GM12878 (cell line): ENCODE measurements at regions not wholly inside any gene's neighbourhood (a gene's known extent, or its start where the extent isn't known, plus 50 kb on each side); places are given as distances from the start of the nearest gene placed in this dataset.

ENCODE experiments used
- ATAC-seq: fragments of 200-7000 bp; cut with Tn5 transposase; 3 replicates; pipeline ENCODE4 v1.9.1; 2020; ENCODE audit warnings: mild to moderate bottlenecking, moderate library complexity
- BruUV-seq: library from RNA; stranded (reverse); fragments of 400-500 nt; replicated peaks from 2 replicates; lab custom pipeline; 2021; lab: Mats Ljungman, UMichigan
- CTCF ChIA-PET: fragments of 300-600 bp; sonication (Branson Sonifier 250); formaldehyde crosslinking; extraction: SDS; loops from one replicate; lab custom pipeline; 2021; ENCODE audit warnings: inconsistent platforms; lab: Yijun Ruan, JAX
- POLR2A ChIA-PET: fragments of 350-600 bp; formaldehyde crosslinking; extraction: SDS; loops from one replicate; lab custom pipeline; 2021; ENCODE audit warnings: inconsistent platforms; lab: Charles Lee
- RAD21 ChIA-PET: fragments of 300-600 bp; sonication (Branson Sonifier 250); formaldehyde crosslinking; loops from one replicate; lab custom pipeline; 2023; ENCODE audit warnings: antibody characterized with exemption; ENCODE audit not compliant: unreplicated experiment; lab: Charles Lee
- SMC1A ChIA-PET: fragments of 300-600 bp; sonication (Branson Sonifier 250); formaldehyde crosslinking; loops from one replicate; lab custom pipeline; 2023; ENCODE audit not compliant: unreplicated experiment, uncharacterized antibody; lab: Charles Lee
- DNase-seq: peaks from one replicate; pipeline ENCODE4 v3.0.0-alpha.2; 2011; ENCODE audit warnings: low read depth, low spot score
- FAIRE-seq: peaks from 3 replicates; lab custom pipeline; 2011; peaks lifted over from hg19 to GRCh38; lab: Jason Lieb, UNC
- H2AFZ ChIP-seq: 2 replicates; pipeline ENCODE4 v1.6.0; 2011; ENCODE audit warnings: low read depth, low read length, control low read depth; ENCODE audit not compliant: control insufficient read depth
- H3K27ac ChIP-seq: 2 replicates; pipeline ENCODE4 v1.5.1; 2011; ENCODE audit warnings: control low read depth; ENCODE audit not compliant: control insufficient read depth, insufficient read depth
- H3K27me3 ChIP-seq, 2 experiments: replicated peaks in 1 of 2; 2 replicates each; pipeline versions ENCODE4 v1.6.0 to v1.6.1; 2011; ENCODE audit warnings: low read length in 1 of 2; ENCODE audit not compliant: control insufficient read depth in 2 of 2, insufficient read depth in 2 of 2
- H3K36me3 ChIP-seq, 2 experiments: 2 replicates each; pipeline ENCODE4 v1.5.1; 2011; ENCODE audit warnings: low read length in 1 of 2; ENCODE audit not compliant: control insufficient read depth in 2 of 2, insufficient read depth in 2 of 2
- H3K4me1 ChIP-seq: 2 replicates; pipeline ENCODE4 v1.6.1; 2011; ENCODE audit warnings: mild to moderate bottlenecking, low read length, moderate library complexity, mixed read lengths; ENCODE audit not compliant: control insufficient read depth, insufficient read depth
- H3K4me2 ChIP-seq: 2 replicates; pipeline ENCODE4 v1.6.0; 2011; ENCODE audit warnings: control low read depth; ENCODE audit not compliant: control insufficient read depth, insufficient read depth
- H3K4me3 ChIP-seq: fragments of 200-600 bp; sonication (generic); 2 replicates; pipeline ENCODE4 v1.5.1; 2016
- H3K79me2 ChIP-seq: 2 replicates; pipeline ENCODE4 v1.6.0; 2011; ENCODE audit warnings: low read length; ENCODE audit not compliant: control insufficient read depth, insufficient read depth
- H3K9ac ChIP-seq: 2 replicates; pipeline ENCODE4 v1.8.0; 2011; ENCODE audit warnings: low read length, control low read depth, mixed read lengths; ENCODE audit not compliant: control insufficient read depth, insufficient read depth
- H3K9me3 ChIP-seq: replicated peaks from 3 replicates; pipeline ENCODE4 v1.5.1; 2011; ENCODE audit warnings: mild to moderate bottlenecking, low read length; ENCODE audit not compliant: control insufficient read depth, insufficient read depth
- H4K20me1 ChIP-seq: 2 replicates; pipeline ENCODE4 v1.6.0; 2011; ENCODE audit not compliant: control insufficient read depth, insufficient read depth
- ATF7 ChIP-seq: fragments of 450-650 bp; IDR thresholded peaks from 2 replicates; pipeline ENCODE4 v1.6.1; 2016; ENCODE audit warnings: low read depth, mild to moderate bottlenecking
- BHLHE40 ChIP-seq, 2 experiments: fragments of 450-650 bp in 1 of 2; IDR thresholded peaks; 2 replicates each; pipeline ENCODE4 v1.6.1; 2011 to 2017; ENCODE audit warnings: low read depth in 2 of 2, borderline replicate concordance in 1 of 2, improper control_type of control experiment in 1 of 2, low read length in 1 of 2, mild to moderate bottlenecking in 1 of 2
- IKZF2 ChIP-seq, 2 experiments: fragments of 450-650 bp; IDR thresholded peaks; 2 replicates each; pipeline ENCODE4 v1.6.1; 2017; ENCODE audit warnings: mild to moderate bottlenecking in 2 of 2, moderate library complexity in 2 of 2
- MEF2B ChIP-seq: fragments of 450-650 bp; IDR thresholded peaks from 2 replicates; pipeline ENCODE4 v1.6.1; 2018; ENCODE audit warnings: mild to moderate bottlenecking, moderate library complexity; ENCODE audit not compliant: partially characterized antibody, poor library complexity, severe bottlenecking
- SRF ChIP-seq, 2 experiments: IDR thresholded peaks; 2 replicates each; pipeline ENCODE4 v1.6.1; 2011; ENCODE audit warnings: low read depth in 2 of 2, low read length in 2 of 2, mild to moderate bottlenecking in 1 of 2, moderate library complexity in 1 of 2
- WGBS: methylation state at CpG from one replicate; pipeline ENCODE4 v1.1.6; 2016; ENCODE audit warnings: low lambda C conversion rate; ENCODE audit not compliant: insufficient replicate concordance, insufficient coverage; ENCODE audit errors: missing lambda C conversion rate; 5-methylcytosine and 5-hydroxymethylcytosine counted together
- in situ Hi-C: fragments of 300-500 bp; cut with MboI; formaldehyde crosslinking; loops from 9 replicates; pipeline ENCODE4 v1.14.3; 2018; ENCODE audit warnings: mixed read lengths
- intact Hi-C: fragments of 100-400 bp; cut with micrococcal nuclease; formaldehyde crosslinking; loops from one replicate; pipeline ENCODE4 v1.14.2; 2022; ENCODE audit not compliant: unreplicated experiment

GRCh38 chr13:89227356-89227755, 1556.2 kb downstream of the SLITRK5 start (continued):
- TF ChIP-seq BHLHE40 (IDR thresholded peaks at IDR 0.05; ENCODE audit: borderline replicate concordance in 1 of 2, low read depth in 2 of 2, low read length in 1 of 2) (no peak), SRF (IDR thresholded peaks at IDR 0.05; ENCODE audit: low read depth in 2 of 2, low read length in 2 of 2) (no peak), MEF2B (no peak), IKZF2 (IDR thresholded peaks at IDR 0.05) (no peak)

GRCh38 chr13:89238496-89238895, 1567.3 kb downstream of the SLITRK5 start:
- no peak overlapping the region for H3K4me2 ChIP-seq
- SMC1A ChIA-PET = interaction anchor here (1.1 kb wide), 1 partner anchor 17 kb away, joined by 3 read pairs; no protein-coding TSS in a partner anchor
- intact Hi-C loops (no loop called here), in situ Hi-C loops (no loop called here)
- no peak for TF ChIP-seq ATF7
- POLR2A ChIA-PET = no interaction called here
- no peaks in the 10 kb centered on the region for H3K4me1 ChIP-seq
- CTCF ChIA-PET = no interaction called here
- RAD21 ChIA-PET = no interaction called here
- no peak for ATAC-seq
- H3K4me3 ChIP-seq = no peak overlapping the region
- BruUV-seq = no TSS peak
- H3K27me3 ChIP-seq = no peaks in the 10 kb centered on the region
- H3K9ac ChIP-seq = no peak overlapping the region
- DNase-seq = no peak
- no peak for FAIRE-seq
- H3K9me3 ChIP-seq = no peaks in the 10 kb centered on the region
- 41% methylated on average over 7 of the region's 7 CpGs for WGBS
- no peaks in the 10 kb centered on the region for H4K20me1 ChIP-seq
- no peaks in the 10 kb centered on the region for H3K79me2 ChIP-seq
- no peak overlapping the region for H3K27ac ChIP-seq
- H2AFZ ChIP-seq = no peak overlapping the region
- H3K36me3 ChIP-seq = no peaks in the 10 kb centered on the region
